Activated CD8-positive, alpha-beta T cell treated with anti-CD3 and anti-CD28 coated beads, Interleukin-2, amount 10 ng/mL, durations not matched to agents 7 days and 5 days (primary cell): ENCODE measurements at regions not wholly inside any gene's neighbourhood (a gene's known extent, or its start where the extent isn't known, plus 50 kb on each side); places are given as distances from the start of the nearest gene placed in this dataset.

Source experiments
- ATAC-seq: fragments of 150-1000 bp; cut with Tn5 transposase; one replicate; pipeline ENCODE4 v1.10.0; 2021; ENCODE audit warnings: moderate library complexity
- CTCF ChIA-PET: fragments of 350-600 bp; sonication (Branson Sonifier 250); formaldehyde crosslinking; loops from one replicate; lab custom pipeline; 2021; ENCODE audit warnings: antibody characterized with exemption; lab: Charles Lee
- POLR2A ChIA-PET: fragments of 350-600 bp; sonication (Branson Sonifier 250); formaldehyde crosslinking; loops from one replicate; lab custom pipeline; 2021; ENCODE audit warnings: antibody characterized with exemption; lab: Charles Lee
- DNase-seq: peaks from one replicate; pipeline ENCODE4 v3.0.0-alpha.2; 2020
- H3K27ac Mint-ChIP-seq: one replicate; pipeline ENCODE4 v1.8.0; 2021; ENCODE audit warnings: mild to moderate bottlenecking, mixed read lengths
- H3K27me3 Mint-ChIP-seq: one replicate; pipeline ENCODE4 v1.8.0; 2021; ENCODE audit warnings: low read depth, mixed read lengths
- H3K36me3 Mint-ChIP-seq: one replicate; pipeline ENCODE4 v1.8.0; 2021; ENCODE audit warnings: low read depth, mixed read lengths
- H3K4me1 Mint-ChIP-seq: one replicate; pipeline ENCODE4 v1.8.0; 2021; ENCODE audit warnings: low read depth, mixed read lengths
- H3K4me3 Mint-ChIP-seq: one replicate; pipeline ENCODE4 v1.8.0; 2021; ENCODE audit warnings: mild to moderate bottlenecking, mixed read lengths
- H3K9me3 Mint-ChIP-seq: one replicate; pipeline ENCODE4 v1.8.0; 2022; ENCODE audit warnings: mixed read lengths; ENCODE audit not compliant: insufficient read depth

GRCh38 chr3:139117883-139118760, 73.4 kb upstream of the PRR23C start:
- H3K4me3 Mint-ChIP-seq, result no peak overlapping the region
- no peaks in the 10 kb centered on the region for H3K27me3 Mint-ChIP-seq
- no peaks in the 10 kb centered on the region for H3K36me3 Mint-ChIP-seq
- H3K9me3 Mint-ChIP-seq, result no peaks in the 10 kb centered on the region
- peak; percentile 16 for DNase-seq
- peaks cover 5% of the 10 kb centered on the region for H3K4me1 Mint-ChIP-seq
- POLR2A ChIA-PET, result no interaction called here
- CTCF ChIA-PET, result interaction anchor here (1.1 kb wide), 1 partner anchor 212 kb away, joined by 3 read pairs; no protein-coding TSS in a partner anchor
- H3K27ac Mint-ChIP-seq, result no peak overlapping the region
- ATAC-seq, result no peak

- H3K27me3 Mint-ChIP-seq, result no peaks in the 10 kb centered on the region
- DNase-seq (no peak), ATAC-seq (no peak)
- ChIA-PET POLR2A (no interaction called here), CTCF (no interaction called here)
- no peaks in the 10 kb centered on the region for H3K9me3 Mint-ChIP-seq
- peaks cover 5% of the 10 kb centered on the region for H3K4me1 Mint-ChIP-seq
- no peak overlapping the region for H3K27ac Mint-ChIP-seq
- H3K36me3 Mint-ChIP-seq, result no peaks in the 10 kb centered on the region
- no peak overlapping the region for H3K4me3 Mint-ChIP-seq
Measured at GRCh38 chr3:139118835-139119234, 74.1 kb upstream of the PRR23C start.

GRCh38 chr3:139119331-139120025, 74.8 kb upstream of the PRR23C start:
- ATAC-seq (no peak), DNase-seq (peak; percentile 17)
- CTCF ChIA-PET, result interaction anchor here (1.1 kb wide), 1 partner anchor 8 kb away, joined by 6 read pairs; no protein-coding TSS in a partner anchor
- Mint-ChIP-seq H3K9me3 (no peaks in the 10 kb centered on the region), H3K27ac (no peak overlapping the region), H3K27me3 (no peaks in the 10 kb centered on the region), H3K36me3 (no peaks in the 10 kb centered on the region), H3K4me1 (peaks cover 5% of the 10 kb centered on the region), H3K4me3 (no peak overlapping the region)
- POLR2A ChIA-PET, result no interaction called here

DNA sequence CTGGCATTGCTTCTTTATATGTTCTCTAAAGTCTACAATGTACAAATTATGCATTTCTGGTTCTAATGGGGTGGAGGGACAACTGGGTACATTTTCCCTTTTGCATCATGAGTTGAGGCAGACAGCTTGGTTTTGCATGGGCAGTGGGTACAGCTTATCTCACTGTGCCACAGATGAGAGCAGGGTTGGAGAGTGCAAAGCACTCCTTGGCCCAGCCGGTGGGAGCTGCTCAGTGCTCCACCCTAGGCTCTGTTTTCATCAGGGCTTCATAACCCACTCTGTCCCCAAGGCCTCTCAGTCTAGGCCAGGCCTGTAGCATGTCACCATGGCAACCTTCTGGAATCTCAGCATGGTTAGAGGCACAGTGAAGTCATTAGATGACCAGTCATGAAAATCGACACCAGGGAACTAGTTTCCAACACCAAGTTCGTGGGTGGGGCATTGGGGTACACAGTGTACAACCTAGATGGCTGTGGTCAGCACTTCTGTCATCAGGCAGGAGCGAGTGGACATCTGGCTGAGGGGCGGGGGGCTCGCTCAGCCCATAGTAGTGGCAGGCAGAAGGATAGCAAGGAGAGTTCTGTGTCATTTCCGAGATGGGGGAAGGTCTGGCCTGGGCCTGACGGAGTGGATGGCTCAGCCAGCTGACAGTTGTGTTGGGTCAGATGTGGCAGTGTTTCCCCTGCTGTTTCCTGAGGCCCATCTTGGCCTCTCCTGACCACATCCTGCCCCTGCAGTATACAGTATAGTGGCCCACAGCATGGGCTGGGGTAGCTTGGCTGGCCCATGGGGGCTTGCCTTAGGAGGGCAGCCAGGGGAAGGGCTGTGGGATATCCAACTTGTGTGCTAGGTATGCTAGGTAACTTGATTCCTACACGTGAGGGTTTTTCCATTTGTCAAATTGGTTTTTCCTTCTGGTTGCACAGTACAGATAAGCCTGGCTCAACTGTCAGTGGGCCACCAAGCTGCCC, 75.7 kb upstream of the PRR23C start:
- H3K4me3 Mint-ChIP-seq, result no peak overlapping the region
- peak; percentile 14 for DNase-seq
- H3K4me1 Mint-ChIP-seq, result peaks cover 5% of the 10 kb centered on the region
- POLR2A ChIA-PET, result no interaction called here
- ATAC-seq, result no peak
- no peaks in the 10 kb centered on the region for H3K36me3 Mint-ChIP-seq
- CTCF ChIA-PET, result interaction anchor here (1.1 kb wide), 1 partner anchor 9 kb away, joined by 6 read pairs; no protein-coding TSS in a partner anchor
- H3K27ac Mint-ChIP-seq, result no peak overlapping the region
- no peaks in the 10 kb centered on the region for H3K9me3 Mint-ChIP-seq
- no peaks in the 10 kb centered on the region for H3K27me3 Mint-ChIP-seq

DNA sequence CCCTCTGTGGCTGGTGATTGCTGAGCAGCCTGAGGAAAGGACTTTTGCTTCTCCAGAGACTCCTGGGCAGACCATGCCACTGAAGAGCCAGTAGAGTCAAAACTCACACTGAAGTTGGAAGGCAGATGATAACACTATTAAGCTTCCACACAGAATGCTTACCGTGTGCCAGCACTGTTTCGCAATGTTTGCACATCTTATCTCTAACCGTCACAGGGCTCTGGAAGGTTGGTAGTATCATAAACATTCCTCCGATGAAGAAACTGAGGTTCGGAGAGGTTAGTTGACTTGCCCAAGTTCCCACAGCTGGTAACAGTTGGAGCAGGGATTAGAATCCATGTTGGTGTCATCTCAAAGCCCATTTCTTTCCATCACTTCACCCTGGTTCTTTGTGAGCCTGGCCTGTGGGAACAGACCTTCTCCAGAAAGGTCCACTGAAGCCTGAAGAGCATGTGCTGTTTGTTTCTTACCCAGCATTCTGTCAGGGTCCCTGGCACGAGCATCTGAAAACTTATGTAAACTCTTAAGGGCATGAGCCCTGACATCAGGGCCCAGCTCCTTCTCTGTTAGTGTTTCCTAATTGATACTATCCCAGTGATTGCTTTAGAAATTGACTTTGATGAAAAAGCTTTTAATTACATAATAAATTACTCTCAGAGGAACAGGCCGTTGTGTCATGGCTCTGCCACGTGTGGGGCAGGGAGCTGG, 77.0 kb upstream of the PRR23C start:
- no peak for ATAC-seq
- Mint-ChIP-seq H3K27ac (no peak overlapping the region), H3K36me3 (no peaks in the 10 kb centered on the region), H3K4me3 (no peak overlapping the region), H3K4me1 (peaks cover 5% of the 10 kb centered on the region), H3K27me3 (no peaks in the 10 kb centered on the region), H3K9me3 (no peaks in the 10 kb centered on the region)
- ChIA-PET POLR2A (no interaction called here), CTCF (interaction anchor here (1.6 kb wide), 1 partner anchor 10 kb away, joined by 10 read pairs; no protein-coding TSS in a partner anchor)
- DNase-seq, result peak; percentile 6

DNA sequence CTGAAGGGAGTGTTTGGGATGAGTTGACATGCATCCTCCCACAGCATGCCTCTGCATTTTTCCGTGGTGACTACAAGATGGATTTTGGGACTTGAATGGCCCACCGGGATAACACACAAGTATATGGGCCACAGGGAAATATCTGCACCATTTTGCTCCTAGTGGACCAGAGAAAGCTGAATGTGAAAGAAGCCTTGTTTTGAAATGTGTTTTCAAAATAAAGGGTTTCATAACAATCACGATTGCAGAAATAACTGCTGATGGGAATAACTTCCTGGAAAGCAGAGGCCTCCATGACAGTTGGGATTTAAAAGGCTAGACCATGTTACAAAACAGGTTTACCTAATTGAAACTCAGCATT, 77.5 kb upstream of the PRR23C start:
- no peaks in the 10 kb centered on the region for H3K36me3 Mint-ChIP-seq
- POLR2A ChIA-PET, result no interaction called here
- no peak overlapping the region for H3K27ac Mint-ChIP-seq
- no peaks in the 10 kb centered on the region for H3K9me3 Mint-ChIP-seq
- ATAC-seq (no peak), DNase-seq (no peak)
- H3K4me3 Mint-ChIP-seq, result no peak overlapping the region
- H3K4me1 Mint-ChIP-seq, result peaks cover 5% of the 10 kb centered on the region
- CTCF ChIA-PET, result interaction anchor here (1.6 kb wide), 1 partner anchor 10 kb away, joined by 10 read pairs; no protein-coding TSS in a partner anchor
- H3K27me3 Mint-ChIP-seq, result no peaks in the 10 kb centered on the region

GRCh38 chr3:139122612-139123011, 77.9 kb upstream of the PRR23C start:
- ChIA-PET POLR2A (no interaction called here), CTCF (interaction anchor here (0.8 to 1.6 kb wide), 2 partner anchors 11 kb away, joined by 3 to 10 read pairs; no protein-coding TSS in a partner anchor)
- Mint-ChIP-seq H3K4me1 (peaks cover 5% of the 10 kb centered on the region), H3K9me3 (no peaks in the 10 kb centered on the region), H3K36me3 (no peaks in the 10 kb centered on the region), H3K27me3 (no peaks in the 10 kb centered on the region), H3K4me3 (no peak overlapping the region), H3K27ac (no peak overlapping the region)
- ATAC-seq, result no peak
- DNase-seq, result no peak

GRCh38 chr3:139123377-139124095, 78.8 kb upstream of the PRR23C start:
- ChIA-PET CTCF (interaction anchor here (0.8 to 2.7 kb wide), 2 partner anchors 11 to 12 kb away, joined by 3 to 11 read pairs; no protein-coding TSS in a partner anchor), POLR2A (no interaction called here)
- DNase-seq (no peak), ATAC-seq (no peak)
- no peaks in the 10 kb centered on the region for H3K36me3 Mint-ChIP-seq
- H3K4me1 Mint-ChIP-seq, result peaks cover 5% of the 10 kb centered on the region
- H3K27me3 Mint-ChIP-seq, result no peaks in the 10 kb centered on the region
- no peaks in the 10 kb centered on the region for H3K9me3 Mint-ChIP-seq
- no peak overlapping the region for H3K4me3 Mint-ChIP-seq
- no peak overlapping the region for H3K27ac Mint-ChIP-seq

DNA sequence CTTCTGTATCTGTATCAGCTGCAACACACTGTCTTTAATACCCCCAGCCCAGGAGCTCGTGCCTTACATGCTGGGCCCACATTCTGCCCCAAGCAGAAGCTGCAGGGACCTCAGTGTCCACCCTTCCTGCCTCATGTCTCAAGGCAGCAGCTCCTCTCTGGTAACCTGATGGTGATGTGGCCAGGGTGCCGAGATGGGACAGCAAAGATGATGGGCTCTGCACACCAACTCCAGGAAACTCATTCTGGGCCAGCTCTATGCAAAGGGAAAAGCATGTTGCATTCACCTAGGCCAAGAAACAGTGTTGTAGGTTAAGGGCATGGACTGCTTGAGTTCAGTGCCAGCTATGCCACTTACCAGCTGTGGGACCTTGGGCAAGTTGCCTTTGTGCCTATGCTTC, 79.5 kb upstream of the PRR23C start:
- H3K4me1 Mint-ChIP-seq, result peaks cover 5% of the 10 kb centered on the region
- H3K36me3 Mint-ChIP-seq, result no peaks in the 10 kb centered on the region
- H3K27me3 Mint-ChIP-seq, result no peaks in the 10 kb centered on the region
- no peak overlapping the region for H3K4me3 Mint-ChIP-seq
- CTCF ChIA-PET, result interaction anchor here (2.7 kb wide), 1 partner anchor 12 kb away, joined by 11 read pairs; no protein-coding TSS in a partner anchor
- DNase-seq (peak; percentile 20), ATAC-seq (no peak)
- POLR2A ChIA-PET, result no interaction called here
- H3K9me3 Mint-ChIP-seq, result no peaks in the 10 kb centered on the region
- H3K27ac Mint-ChIP-seq, result no peak overlapping the region

- CTCF ChIA-PET, result interaction anchor here (2.0 kb wide), 1 partner anchor 16 kb away, joined by 9 read pairs; no protein-coding TSS in a partner anchor
- no peak overlapping the region for H3K27ac Mint-ChIP-seq
- no peak overlapping the region for H3K4me3 Mint-ChIP-seq
- H3K9me3 Mint-ChIP-seq, result no peaks in the 10 kb centered on the region
- no peaks in the 10 kb centered on the region for H3K4me1 Mint-ChIP-seq
- DNase-seq, result no peak
- ATAC-seq, result no peak
- H3K27me3 Mint-ChIP-seq, result no peaks in the 10 kb centered on the region
- no peaks in the 10 kb centered on the region for H3K36me3 Mint-ChIP-seq
- POLR2A ChIA-PET, result no interaction called here
Measured at GRCh38 chr3:139127101-139127500, 82.4 kb upstream of the PRR23C start.
